ENCODE measurements at regions not wholly inside any gene's neighbourhood (a gene's known extent, or its start where the extent isn't known, plus 50 kb on each side); places are given as distances from the start of the nearest gene placed in this dataset.

GRCh38 chr1:55618199-55618598 is 403.0 kb upstream of the USP24 start:
- DNase-seq (ENCODE audit: low spot score in 2 of 2) = no peak
- intact Hi-C loops (cut with DNase I; ENCODE audit: low total_unique reads) = no loop called here
- TF ChIP-seq POLR2A (IDR thresholded peaks at IDR 0.05) (no peak), CTCF (IDR thresholded peaks at IDR 0.05) (no peak)
- 96% methylated on average over 1 of the region's 1 CpG for WGBS, 2 donors
- H3K4me3 ChIP-seq (ENCODE audit: low read depth, poor library complexity, severe bottlenecking) = no peak overlapping the region

DNA sequence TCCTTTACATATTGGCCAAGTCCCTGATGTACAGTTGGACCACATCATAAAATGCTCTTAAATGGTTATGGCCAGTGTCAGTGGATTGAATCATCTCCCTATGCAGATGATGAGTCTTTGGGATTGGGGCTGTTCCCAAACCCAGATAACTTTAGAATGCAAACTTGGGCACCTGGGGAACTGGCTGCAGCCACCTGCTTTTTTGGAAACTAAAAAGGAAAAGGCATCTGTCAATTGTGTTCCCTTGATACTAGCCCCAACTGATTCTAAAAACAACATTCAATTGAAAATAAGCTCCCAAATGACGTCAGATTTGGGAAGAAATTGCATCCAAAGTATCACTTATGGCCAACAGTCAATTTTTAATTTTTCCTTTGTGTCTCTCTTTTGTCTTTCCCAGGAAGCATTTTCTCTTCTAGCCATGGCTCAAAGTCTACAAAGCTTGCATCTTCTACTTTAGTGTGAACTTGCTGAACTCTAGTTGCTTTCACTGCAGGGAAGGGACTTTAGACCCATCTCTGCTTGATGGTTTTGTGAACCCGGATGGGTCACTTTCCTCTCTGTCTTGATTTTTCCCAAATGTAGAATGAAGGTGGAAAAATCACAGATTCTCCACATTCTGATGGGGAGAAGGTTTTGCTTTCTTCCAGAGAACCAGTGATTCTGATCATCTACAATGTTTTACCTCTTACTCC is 402.3 kb upstream of the USP24 start:
- 73 to 75% methylated on average over 2 of the region's 2 CpGs for WGBS, 2 donors
- no peak overlapping the region for H3K4me3 ChIP-seq (ENCODE audit: low read depth, poor library complexity, severe bottlenecking)
- intact Hi-C loops (cut with DNase I; ENCODE audit: low total_unique reads) = no loop called here
- no peak for DNase-seq (ENCODE audit: low spot score in 2 of 2)
- TF ChIP-seq POLR2A (IDR thresholded peaks at IDR 0.05) (no peak), CTCF (IDR thresholded peaks at IDR 0.05) (no peak)

DNA sequence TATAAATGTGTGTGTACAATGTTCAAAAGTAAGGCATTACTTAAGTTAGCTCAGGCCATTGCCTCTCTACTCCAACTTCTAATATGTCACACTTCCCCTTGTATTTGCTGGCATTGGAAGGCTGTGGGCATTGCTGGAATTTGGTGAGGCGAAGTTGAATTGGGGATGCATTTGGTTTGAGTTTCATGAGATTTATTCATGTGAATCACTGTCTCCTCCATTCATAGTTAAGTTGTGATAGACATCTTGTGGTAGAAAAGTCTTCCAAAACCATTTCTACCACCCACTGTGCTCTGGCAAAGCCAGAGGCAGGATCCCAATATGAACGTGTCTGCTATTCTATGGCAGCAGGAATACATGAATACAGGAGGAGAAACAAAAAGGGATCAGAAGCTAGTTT is 397.8 kb upstream of the USP24 start:
- H3K4me3 ChIP-seq (ENCODE audit: low read depth, poor library complexity, severe bottlenecking) = no peak overlapping the region
- intact Hi-C loops (cut with DNase I; ENCODE audit: low total_unique reads) = no loop called here
- 49 to 51% methylated on average over 2 of the region's 2 CpGs for WGBS, 2 donors
- TF ChIP-seq POLR2A (IDR thresholded peaks at IDR 0.05) (no peak), CTCF (IDR thresholded peaks at IDR 0.05) (no peak)
- no peak for DNase-seq (ENCODE audit: low spot score in 2 of 2)

DNA sequence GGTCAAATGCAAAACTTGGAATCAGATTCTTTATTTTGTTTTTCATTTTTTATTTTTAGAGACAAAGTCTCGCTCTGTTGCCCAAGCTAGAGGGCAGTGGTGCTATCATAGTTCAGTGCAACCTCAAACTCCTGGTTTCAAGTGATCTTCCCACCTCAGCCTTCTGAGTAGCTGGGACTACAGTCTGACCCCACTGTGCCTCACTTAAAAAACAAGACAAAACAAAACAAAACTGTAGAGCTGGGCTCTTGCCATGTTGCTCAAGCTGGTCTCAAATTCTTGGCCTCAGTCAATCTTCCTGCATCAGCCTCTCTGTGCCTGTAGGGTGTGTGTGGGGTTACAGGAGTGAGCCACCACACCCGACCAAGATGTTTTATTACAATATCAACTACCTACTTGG is 396.0 kb upstream of the USP24 start:
- no peak for DNase-seq (ENCODE audit: low spot score in 2 of 2)
- TF ChIP-seq CTCF (IDR thresholded peaks at IDR 0.05) (no peak), POLR2A (IDR thresholded peaks at IDR 0.05) (no peak)
- intact Hi-C loops (cut with DNase I; ENCODE audit: low total_unique reads) = no loop called here
- H3K4me3 ChIP-seq (ENCODE audit: low read depth, poor library complexity, severe bottlenecking) = no peak overlapping the region
- 59 to 64% methylated on average over 2 of the region's 2 CpGs for WGBS, 2 donors

DNA sequence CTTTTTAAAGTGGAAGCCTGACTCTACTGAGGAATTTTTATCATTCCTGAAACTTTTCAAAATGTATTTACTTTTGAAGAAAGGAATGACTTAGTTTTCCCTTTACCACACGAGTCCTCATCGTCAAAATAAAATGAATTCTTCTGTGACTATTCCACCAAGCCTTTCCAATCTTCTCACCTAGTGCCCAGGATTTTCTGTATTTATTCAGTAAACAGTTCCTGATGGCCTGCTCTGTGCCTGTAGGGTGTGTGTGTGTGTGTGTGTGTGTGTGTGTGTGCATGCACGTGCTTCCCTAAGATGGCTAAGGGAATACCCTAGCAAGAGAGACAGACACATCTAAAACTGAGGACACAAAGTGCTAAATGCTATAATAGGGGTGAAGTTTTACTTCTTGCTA is 395.0 kb upstream of the USP24 start:
- 86 to 89% methylated on average over 3 of the region's 3 CpGs for WGBS, 2 donors
- H3K4me3 ChIP-seq (ENCODE audit: low read depth, poor library complexity, severe bottlenecking) = no peak overlapping the region
- DNase-seq (ENCODE audit: low spot score in 2 of 2) = no peak
- intact Hi-C loops (cut with DNase I; ENCODE audit: low total_unique reads) = no loop called here
- no peak for TF ChIP-seq POLR2A (IDR thresholded peaks at IDR 0.05)
- TF ChIP-seq CTCF (IDR thresholded peaks at IDR 0.05) = no peak

- no peak for DNase-seq (ENCODE audit: low spot score in 2 of 2)
- TF ChIP-seq CTCF (IDR thresholded peaks at IDR 0.05) = no peak
- no peak for TF ChIP-seq POLR2A (IDR thresholded peaks at IDR 0.05)
- intact Hi-C loops (cut with DNase I; ENCODE audit: low total_unique reads) = no loop called here
- no peak overlapping the region for H3K4me3 ChIP-seq (ENCODE audit: low read depth, poor library complexity, severe bottlenecking)
Measured at GRCh38 chr1:55609630-55610029, 394.5 kb upstream of the USP24 start.

All from lower leg skin (tissue), 4 donors.